BJ (cell line): ENCODE measurements at regions not wholly inside any gene's neighbourhood (a gene's known extent, or its start where the extent isn't known, plus 50 kb on each side); places are given as distances from the start of the nearest gene placed in this dataset.
A peak's percentile ranks its signal among the peaks of the same experiment; 100 is the strongest.

Experiments used
- CTCF ChIA-PET: fragments of 350-600 bp; formaldehyde crosslinking; extraction: SDS; loops from one replicate; lab custom pipeline; 2021; ENCODE audit warnings: antibody characterized with exemption, inconsistent platforms; lab: Yijun Ruan, JAX
- POLR2A ChIA-PET: fragments of 300-600 bp; sonication (Branson Sonifier 250); formaldehyde crosslinking; extraction: SDS; loops from one replicate; lab custom pipeline; 2021; ENCODE audit warnings: antibody characterized with exemption; lab: Charles Lee
- DNase-seq: peaks from one replicate; pipeline ENCODE4 v3.0.0-alpha.2; 2011; ENCODE audit warnings: low read depth
- H3K27me3 ChIP-seq: 2 replicates; pipeline ENCODE4 v1.6.0; 2011; ENCODE audit warnings: low read length; ENCODE audit not compliant: control insufficient read depth, insufficient read depth
- H3K36me3 ChIP-seq: 2 replicates; pipeline ENCODE4 v1.5.1; 2011; ENCODE audit warnings: low read length; ENCODE audit not compliant: control insufficient read depth, insufficient read depth
- H3K4me3 ChIP-seq: 2 replicates; pipeline ENCODE4 v1.5.1; 2011; ENCODE audit warnings: low read depth, mild to moderate bottlenecking, control low read depth, low read length
- CTCF ChIP-seq: IDR thresholded peaks from 2 replicates; pipeline ENCODE4 v1.5.1; 2011; ENCODE audit warnings: low read depth, mild to moderate bottlenecking, control low read depth, inconsistent platforms, low read length, moderate library complexity; ENCODE audit not compliant: insufficient read depth

GRCh38 chr10:47223236-47223635, 76.8 kb upstream of the GDF10 start:
- CTCF ChIA-PET = interaction anchor here (1.4 to 2.6 kb wide), 2 partner anchors 12 to 198 kb away, joined by 3 to 9 read pairs; no protein-coding TSS in a partner anchor
- Histone ChIP-seq H3K36me3 (no peaks in the 10 kb centered on the region), H3K4me3 (no peak overlapping the region), H3K27me3 (peaks cover 5% of the 10 kb centered on the region)
- no peak for DNase-seq
- POLR2A ChIA-PET = no interaction called here
- TF ChIP-seq CTCF = no peak

- ChIA-PET POLR2A (no interaction called here), CTCF (interaction anchor here (0.6 to 2.1 kb wide), 5 partner anchors 31 to 200 kb away, joined by 3 to 16 read pairs (median 8); no protein-coding TSS in a partner anchor)
- DNase-seq = no peak
- H3K36me3 ChIP-seq = no peaks in the 10 kb centered on the region
- peaks cover 2% of the 10 kb centered on the region; the same call in 1 of the 2 replicates for H3K27me3 ChIP-seq
- TF ChIP-seq CTCF = no peak
- H3K4me3 ChIP-seq = no peak overlapping the region
These were observed 75.3 kb upstream of the GDF10 start for GRCh38 chr10:47224546-47225218.

GRCh38 chr10:47225219-47225927, 74.6 kb upstream of the GDF10 start:
- DNase-seq = no peak
- Histone ChIP-seq H3K36me3 (no peaks in the 10 kb centered on the region), H3K27me3 (peaks cover 2% of the 10 kb centered on the region; the same call in 1 of the 2 replicates), H3K4me3 (no peak overlapping the region)
- 0 out of 2 replicates have a peak, but pooled peaks have one; percentile 16 for TF ChIP-seq CTCF
- ChIA-PET POLR2A (no interaction called here), CTCF (interaction anchor here (0.6 to 2.1 kb wide), 4 partner anchors 30 to 200 kb away, joined by 3 to 16 read pairs (median 10); no protein-coding TSS in a partner anchor)

GRCh38 chr10:47225928-47226645, 73.9 kb upstream of the GDF10 start:
- Histone ChIP-seq H3K36me3 (no peaks in the 10 kb centered on the region), H3K4me3 (no peak overlapping the region), H3K27me3 (peaks cover 2% of the 10 kb centered on the region; the same call in 1 of the 2 replicates)
- ChIA-PET CTCF (interaction anchor here (1.3 to 2.1 kb wide), 4 partner anchors 11 to 201 kb away, joined by 3 to 16 read pairs (median 10); no protein-coding TSS in a partner anchor), POLR2A (no interaction called here)
- no peak for TF ChIP-seq CTCF
- DNase-seq = no peak
